Thymus (tissue), 11 donors: ENCODE measurements at regions not wholly inside any gene's neighbourhood (a gene's known extent, or its start where the extent isn't known, plus 50 kb on each side); places are given as distances from the start of the nearest gene placed in this dataset.

Experiments used
- DNase-seq, 9 donors: peaks; one replicate each; pipeline ENCODE4 v3.0.0-alpha.2; 2013; ENCODE audit warnings: low spot score in 9 of 9, low read depth in 6 of 9, missing footprints in 1 of 9
- H3K27ac ChIP-seq, 2 donors: one replicate each; pipeline ENCODE4 v1.5.1; 2013; ENCODE audit warnings: control low read depth in 1 of 2, low read depth in 1 of 2, low read length in 1 of 2, mild to moderate bottlenecking in 1 of 2, moderate library complexity in 1 of 2
- H3K27me3 ChIP-seq, 2 donors: one replicate each; pipeline ENCODE4 v1.5.1; 2013; ENCODE audit warnings: low read length in 1 of 2; ENCODE audit not compliant: control insufficient read depth in 2 of 2, insufficient read depth in 1 of 2
- H3K36me3 ChIP-seq, 2 donors: one replicate each; pipeline ENCODE4 v1.5.1; 2013; ENCODE audit warnings: low read length in 1 of 2, mild to moderate bottlenecking in 1 of 2, moderate library complexity in 1 of 2; ENCODE audit not compliant: control insufficient read depth in 2 of 2, insufficient read depth in 2 of 2
- H3K4me1 ChIP-seq, 2 donors: one replicate each; pipeline ENCODE4 v1.5.1; 2013; ENCODE audit warnings: low read length in 2 of 2; ENCODE audit not compliant: control insufficient read depth in 2 of 2, insufficient read depth in 2 of 2
- H3K4me3 ChIP-seq, 2 donors: one replicate each; pipeline ENCODE4 v1.5.1; 2013; ENCODE audit warnings: low read length in 2 of 2, control low read depth in 1 of 2, mild to moderate bottlenecking in 1 of 2
- H3K9me3 ChIP-seq, 2 donors: one replicate each; pipeline ENCODE4 v1.5.1; 2013; ENCODE audit warnings: low read length in 1 of 2, mild to moderate bottlenecking in 1 of 2; ENCODE audit not compliant: control insufficient read depth in 2 of 2, insufficient read depth in 1 of 2
- WGBS: extraction: QIAGEN DNeasy Blood & Tissue Kit; methylation state at CpG from one replicate; pipeline ENCODE4 v1.1.7; 2013; 5-methylcytosine and 5-hydroxymethylcytosine counted together
- donor health status: healthy.

DNA sequence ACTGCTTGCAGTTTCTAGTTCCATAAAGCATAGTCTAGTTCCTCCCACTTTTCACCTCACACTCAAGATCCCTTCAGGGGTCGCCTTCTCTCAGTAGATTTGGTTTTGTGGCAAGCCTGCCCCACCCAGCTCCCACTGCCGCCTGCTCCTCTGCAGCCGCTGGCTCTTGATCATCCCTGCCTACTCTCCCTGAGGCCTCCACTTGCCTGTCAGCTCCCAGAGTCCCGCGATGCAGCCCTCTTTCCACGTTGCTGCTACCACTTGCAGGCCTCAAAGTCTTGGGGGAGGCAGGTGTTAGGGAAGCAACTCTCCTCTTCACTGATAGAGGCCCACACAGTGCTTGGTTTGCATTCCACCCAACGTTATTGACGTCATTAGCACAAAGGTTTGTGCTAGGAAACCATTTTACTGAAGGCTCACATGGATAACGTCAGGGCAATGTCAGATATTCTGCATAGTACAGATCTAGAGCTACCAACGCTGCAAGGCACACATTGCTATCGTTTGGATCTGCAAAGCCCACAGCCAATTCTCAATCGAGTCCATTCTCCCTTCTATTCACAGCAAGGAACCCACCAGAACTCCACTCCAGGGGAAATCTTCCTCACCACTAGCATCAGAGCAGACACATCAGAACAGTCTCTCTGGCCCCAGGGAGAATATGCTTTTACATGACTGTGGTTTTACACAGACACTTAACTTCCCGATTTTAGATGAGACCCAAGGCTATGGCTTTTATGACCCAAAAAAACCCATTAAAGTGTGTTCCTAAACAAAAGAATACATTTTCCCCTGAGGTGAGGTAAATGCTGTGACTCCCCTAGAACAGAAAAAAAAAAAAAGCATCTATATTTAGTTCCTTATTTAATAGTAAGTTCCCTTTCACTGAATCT, 519.5 kb upstream of the CAMK1G start:
- Histone ChIP-seq H3K27ac (no peak overlapping the region), H3K36me3 (no peaks in the 10 kb centered on the region), H3K9me3 (no peaks in the 10 kb centered on the region), H3K4me1 (no peaks in the 10 kb centered on the region), H3K27me3 (no peaks in the 10 kb centered on the region), H3K4me3 (no peak overlapping the region)
- 80% methylated on average over 13 of the region's 13 CpGs for WGBS
- no peak for DNase-seq

DNA sequence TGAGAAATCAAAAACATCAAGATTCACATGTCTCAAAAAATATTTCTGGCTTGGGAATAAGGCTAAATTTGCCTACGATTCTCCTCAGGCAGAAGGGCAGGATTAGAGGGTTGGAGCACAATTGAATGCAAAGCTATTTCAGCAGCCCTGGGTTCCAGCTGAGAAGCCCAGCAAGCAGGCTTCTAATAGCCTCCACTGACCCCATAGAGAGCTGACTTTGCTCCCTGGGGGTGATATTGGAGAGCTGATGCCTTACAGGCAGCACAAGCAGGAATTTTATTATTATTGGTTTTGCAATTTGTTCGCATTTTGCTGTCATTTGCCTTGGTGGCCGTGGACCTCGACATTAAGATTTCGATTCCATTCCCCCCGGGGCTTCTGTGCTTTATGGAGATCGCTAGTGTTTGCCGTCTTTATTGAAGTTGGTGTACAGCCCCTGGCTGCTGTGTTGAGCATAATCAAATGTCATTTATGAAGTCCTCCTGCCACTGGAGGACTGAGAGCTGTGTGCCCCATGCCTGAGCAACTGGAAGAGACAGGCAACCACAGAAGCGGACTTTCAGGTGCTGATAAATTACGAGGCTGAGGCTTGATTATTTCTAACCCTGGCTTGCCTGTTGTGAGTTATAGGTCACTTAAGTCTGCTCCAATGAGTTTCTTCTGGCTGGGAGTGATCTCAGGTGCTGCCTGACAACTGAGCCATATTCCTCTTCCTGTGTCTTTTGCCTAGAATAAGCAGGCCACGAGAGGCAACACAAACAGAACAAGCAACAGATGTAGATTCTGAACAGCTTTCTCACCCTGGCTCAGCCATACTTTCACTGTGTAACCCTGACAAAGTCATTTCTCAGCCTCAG, 518.4 kb upstream of the CAMK1G start:
- H3K4me1 ChIP-seq, result no peaks in the 10 kb centered on the region
- no peak for DNase-seq
- H3K36me3 ChIP-seq, result no peaks in the 10 kb centered on the region
- no peak overlapping the region for H3K4me3 ChIP-seq
- no peaks in the 10 kb centered on the region for H3K27me3 ChIP-seq
- H3K9me3 ChIP-seq, result no peaks in the 10 kb centered on the region
- H3K27ac ChIP-seq, result no peak overlapping the region
- 90% methylated on average over 11 of the region's 11 CpGs for WGBS

DNA sequence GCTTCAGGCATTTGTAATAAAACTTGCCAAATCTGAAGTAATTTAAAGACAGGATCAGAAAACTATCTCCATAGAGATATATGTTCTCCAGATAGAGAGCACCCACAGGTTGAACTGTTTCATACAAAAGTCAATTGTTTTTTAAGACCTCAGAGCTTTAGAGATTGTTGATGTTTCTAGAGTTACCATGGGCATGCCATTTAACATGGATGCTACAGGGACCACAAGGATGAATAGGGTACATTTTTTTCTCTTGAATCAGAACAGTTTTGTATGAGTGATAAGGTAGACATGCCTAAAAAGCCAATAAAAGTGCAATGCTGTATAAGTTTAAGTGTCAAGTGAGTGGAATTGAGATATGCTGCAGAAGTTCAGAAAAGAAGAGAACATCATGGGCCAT, 511.0 kb upstream of the CAMK1G start:
- no peak overlapping the region for H3K27ac ChIP-seq
- H3K9me3 ChIP-seq, result no peaks in the 10 kb centered on the region
- H3K4me1 ChIP-seq, result no peaks in the 10 kb centered on the region
- H3K27me3 ChIP-seq, result no peaks in the 10 kb centered on the region
- no peaks in the 10 kb centered on the region for H3K36me3 ChIP-seq
- no peak overlapping the region for H3K4me3 ChIP-seq
- DNase-seq, result no peak

DNA sequence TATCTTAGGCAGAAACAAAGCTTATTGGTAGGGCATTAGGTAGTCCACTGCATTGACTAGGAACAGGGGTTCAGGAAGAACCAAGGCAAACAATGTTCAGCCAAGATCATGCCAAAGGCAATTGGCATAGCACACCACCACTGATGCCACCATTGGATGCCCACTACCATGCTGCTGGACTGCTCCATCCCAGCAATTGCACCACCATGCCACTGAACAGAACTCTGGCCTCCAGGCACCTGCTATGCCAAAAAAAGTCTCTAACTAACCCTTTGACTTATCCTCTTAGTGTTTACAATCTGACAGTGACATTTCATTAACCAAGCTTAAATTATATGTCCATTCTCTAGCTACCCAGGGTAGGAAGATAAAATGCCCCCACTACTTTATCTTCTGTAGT, 509.6 kb upstream of the CAMK1G start:
- Histone ChIP-seq H3K4me3 (no peak overlapping the region), H3K27me3 (no peaks in the 10 kb centered on the region), H3K36me3 (no peaks in the 10 kb centered on the region), H3K27ac (no peak overlapping the region), H3K4me1 (no peaks in the 10 kb centered on the region), H3K9me3 (no peaks in the 10 kb centered on the region)
- DNase-seq, result no peak

DNA sequence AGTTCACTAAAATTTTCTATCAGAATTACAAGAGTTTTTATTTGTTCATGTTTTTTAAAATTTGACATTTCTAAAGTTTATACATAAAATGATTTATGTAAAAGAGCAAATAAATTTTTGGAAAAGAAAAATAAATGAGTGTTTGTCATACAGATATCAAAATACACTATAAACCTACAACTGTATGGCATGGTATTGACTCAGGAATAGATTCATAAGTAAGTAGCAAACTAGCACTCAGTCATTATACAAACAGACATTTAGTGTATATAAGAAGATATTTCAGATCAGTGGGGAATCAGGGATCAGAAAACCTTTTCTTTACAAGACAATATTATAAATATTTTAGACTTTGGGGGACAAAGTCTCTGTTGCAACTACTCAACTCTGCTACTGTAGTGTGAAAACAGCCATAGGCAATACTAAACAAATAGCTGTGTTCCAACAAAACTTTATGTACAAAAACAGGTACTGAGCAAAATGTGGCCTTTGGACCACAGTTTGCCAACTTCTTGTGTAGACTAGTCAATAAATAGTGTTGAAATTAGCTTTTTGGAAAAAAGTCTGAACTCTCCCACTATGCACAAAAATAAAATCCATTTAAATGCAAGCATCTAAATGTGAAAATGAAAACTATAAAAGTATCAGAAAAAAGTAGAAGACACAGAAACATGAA, 508.8 kb upstream of the CAMK1G start:
- no peaks in the 10 kb centered on the region for H3K9me3 ChIP-seq
- H3K27ac ChIP-seq, result no peak overlapping the region
- H3K27me3 ChIP-seq, result no peaks in the 10 kb centered on the region
- H3K4me1 ChIP-seq, result no peaks in the 10 kb centered on the region
- no peak overlapping the region for H3K4me3 ChIP-seq
- no peaks in the 10 kb centered on the region for H3K36me3 ChIP-seq
- no peak for DNase-seq

DNA sequence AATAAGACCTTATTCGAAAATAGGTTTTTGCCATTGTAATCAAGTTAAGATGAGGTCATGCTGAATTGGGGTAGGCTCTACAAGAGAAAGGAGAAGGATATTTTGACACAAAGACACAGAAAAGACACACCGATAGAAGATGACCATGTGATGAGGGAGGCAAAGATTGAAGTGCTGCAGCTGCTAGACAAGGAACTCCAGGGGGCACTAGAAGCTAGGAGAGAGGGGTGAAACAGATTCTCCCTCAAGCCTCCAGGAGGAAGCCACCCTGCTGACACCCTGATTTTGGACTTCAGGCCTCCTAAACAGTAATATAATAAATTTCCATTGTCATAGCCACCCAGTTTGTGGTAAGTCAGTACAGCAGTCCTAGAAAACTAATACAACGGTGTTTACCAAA, 506.8 kb upstream of the CAMK1G start:
- DNase-seq, result no peak
- H3K9me3 ChIP-seq, result no peaks in the 10 kb centered on the region
- H3K27ac ChIP-seq, result no peak overlapping the region
- H3K4me3 ChIP-seq, result no peak overlapping the region
- WGBS, result 97% methylated on average over 3 of the region's 3 CpGs
- no peaks in the 10 kb centered on the region for H3K4me1 ChIP-seq
- no peaks in the 10 kb centered on the region for H3K27me3 ChIP-seq
- H3K36me3 ChIP-seq, result no peaks in the 10 kb centered on the region

DNA sequence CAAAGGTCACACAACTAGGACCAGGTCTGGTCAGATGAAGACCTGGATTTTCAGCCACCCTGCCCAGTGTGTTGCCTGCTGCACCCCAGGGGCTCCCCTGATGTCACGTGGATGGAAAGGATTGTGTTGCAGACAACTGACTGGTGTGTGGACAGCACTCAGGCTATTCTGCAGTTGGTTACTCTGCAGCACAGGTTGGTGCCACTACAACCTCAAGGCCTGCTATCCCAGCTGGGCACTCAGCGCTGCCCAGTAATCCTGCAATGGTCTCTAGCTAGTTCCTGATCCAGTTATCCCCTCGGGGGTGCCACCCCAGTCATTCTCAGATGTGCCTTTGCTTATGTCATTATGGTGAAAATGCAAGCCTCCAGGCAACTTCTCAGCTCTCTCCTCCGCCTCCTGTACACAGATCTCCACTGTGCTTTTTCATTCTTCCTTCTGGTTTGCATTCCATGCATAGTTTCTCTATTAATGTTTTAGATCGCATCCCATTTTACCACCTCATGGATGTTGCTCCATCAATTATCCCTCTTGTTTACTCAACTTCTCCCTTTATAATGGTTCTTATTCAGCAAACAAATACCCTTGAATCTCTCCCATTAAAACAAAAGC, 503.2 kb upstream of the CAMK1G start:
- Histone ChIP-seq H3K36me3 (no peaks in the 10 kb centered on the region), H3K9me3 (no peaks in the 10 kb centered on the region), H3K4me3 (no peak overlapping the region), H3K4me1 (no peaks in the 10 kb centered on the region), H3K27ac (no peak overlapping the region), H3K27me3 (no peaks in the 10 kb centered on the region)
- DNase-seq, result no peak
- WGBS, result 91% methylated on average over 5 of the region's 5 CpGs

DNA sequence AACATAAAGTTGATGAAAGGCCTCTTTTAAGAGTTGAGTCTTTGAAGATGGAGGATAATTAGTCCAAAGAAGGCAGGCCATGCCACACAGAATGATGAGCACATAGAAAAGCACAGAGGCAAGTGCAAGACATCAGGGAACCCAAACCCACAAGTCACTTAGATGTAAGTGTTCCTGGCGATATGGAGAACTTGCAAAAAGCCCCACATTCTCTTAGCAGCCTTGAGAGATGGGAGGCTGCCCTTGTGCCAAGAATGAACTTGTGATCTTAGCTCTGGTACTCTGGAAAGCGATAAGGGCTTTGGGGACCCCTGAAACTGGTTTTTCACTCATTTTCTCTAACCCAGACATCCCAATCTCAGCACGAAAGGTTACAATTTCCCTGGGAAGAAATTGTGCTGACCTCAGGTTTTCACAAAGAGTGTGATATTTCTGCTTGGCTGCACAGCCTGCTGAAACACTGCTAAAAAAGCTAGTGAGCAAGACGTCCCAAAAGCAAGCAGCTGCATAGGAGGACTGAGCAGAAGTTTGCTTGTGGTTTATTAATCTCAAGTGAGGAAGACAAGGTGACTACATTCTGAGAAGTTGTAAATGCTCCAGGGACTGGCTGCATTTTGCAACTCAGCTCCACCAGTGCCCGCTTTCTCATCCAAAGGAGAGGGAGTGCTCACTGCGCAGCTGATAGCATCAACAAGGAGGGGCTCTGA, 496.9 kb upstream of the CAMK1G start:
- 81% methylated on average over 6 of the region's 6 CpGs for WGBS
- no peaks in the 10 kb centered on the region for H3K27me3 ChIP-seq
- no peaks in the 10 kb centered on the region for H3K9me3 ChIP-seq
- no peaks in the 10 kb centered on the region for H3K36me3 ChIP-seq
- no peaks in the 10 kb centered on the region for H3K4me1 ChIP-seq
- no peak for DNase-seq
- no peak overlapping the region for H3K27ac ChIP-seq
- H3K4me3 ChIP-seq, result no peak overlapping the region
